ENCODE measurements at regions not wholly inside any gene's neighbourhood (a gene's known extent, or its start where the extent isn't known, plus 50 kb on each side); places are given as distances from the start of the nearest gene placed in this dataset.

DNA sequence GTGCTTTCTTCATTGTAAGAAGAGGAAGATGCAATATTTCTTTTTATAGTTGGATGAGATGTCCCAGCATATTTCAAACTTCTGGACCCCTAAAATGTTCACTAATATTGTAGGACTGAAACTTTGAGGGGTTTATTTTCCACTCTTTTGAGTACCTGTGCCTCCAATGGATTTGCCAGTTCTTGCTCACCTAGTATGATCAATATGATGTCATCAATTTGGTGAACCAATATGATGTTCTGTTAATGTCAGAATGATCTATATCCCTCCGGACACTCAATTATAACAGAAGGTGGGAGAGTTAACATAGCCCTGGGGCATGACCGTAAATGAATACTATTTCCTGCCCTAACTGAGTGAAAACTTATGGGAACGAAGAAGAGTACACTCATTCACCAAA, 178.3 kb downstream of the CBLN1 start:
- ATAC-seq (replicated peaks) = no peak
- no peaks in the 10 kb centered on the region for H3K27me3 Mint-ChIP-seq
- peaks cover 12% of the 10 kb centered on the region for H3K9me3 Mint-ChIP-seq
- H3K4me3 Mint-ChIP-seq = no peak overlapping the region
- H3K36me3 Mint-ChIP-seq (ENCODE audit: low read depth) = no peaks in the 10 kb centered on the region
- no peaks in the 10 kb centered on the region for H3K4me1 Mint-ChIP-seq
- no peak overlapping the region for H3K27ac Mint-ChIP-seq

DNA sequence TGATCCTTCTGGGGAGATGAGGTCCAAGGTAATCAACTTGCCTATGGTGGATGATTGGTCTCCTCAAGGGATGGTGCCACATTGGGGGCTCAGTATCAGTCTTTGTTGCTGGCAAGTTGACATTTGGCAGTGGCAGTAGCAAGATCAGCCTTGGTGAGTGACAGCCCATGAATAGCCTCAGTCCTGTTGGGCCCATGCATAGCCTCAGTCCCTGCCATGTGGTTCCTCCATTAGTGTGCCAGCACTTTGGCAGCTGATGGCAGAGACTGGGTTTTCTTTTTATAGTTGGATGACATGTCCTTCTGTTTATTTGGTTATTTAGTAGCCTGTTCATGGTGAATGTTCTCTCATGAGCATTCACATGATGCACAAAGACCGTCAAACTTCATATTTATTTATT, 179.6 kb downstream of the CBLN1 start:
- Mint-ChIP-seq H3K9me3 (peaks cover 13% of the 10 kb centered on the region), H3K27ac (no peak overlapping the region), H3K27me3 (no peaks in the 10 kb centered on the region), H3K4me1 (no peaks in the 10 kb centered on the region), H3K36me3 (ENCODE audit: low read depth) (no peaks in the 10 kb centered on the region), H3K4me3 (no peak overlapping the region)
- no peak for ATAC-seq (replicated peaks)

DNA sequence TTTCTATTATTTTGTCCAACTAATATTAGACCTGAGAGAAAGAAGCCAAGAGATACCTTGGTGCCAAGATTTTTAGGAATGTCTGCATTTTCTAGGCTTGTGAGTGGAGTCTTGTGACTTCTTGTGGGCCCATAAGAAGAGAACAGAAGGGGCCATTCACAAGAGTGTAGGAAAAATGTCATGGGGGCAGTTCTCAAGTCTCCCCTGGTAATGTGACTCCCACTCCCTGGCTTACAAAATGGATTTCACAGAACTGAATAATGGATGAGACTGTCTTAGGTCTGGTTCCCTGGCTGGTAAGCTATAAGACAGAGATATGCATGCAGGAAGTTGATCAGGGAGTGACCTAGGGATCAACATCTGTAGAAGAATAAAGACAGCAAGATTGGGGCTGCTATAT, 181.3 kb downstream of the CBLN1 start:
- H3K27ac Mint-ChIP-seq = no peak overlapping the region
- H3K4me1 Mint-ChIP-seq = no peaks in the 10 kb centered on the region
- H3K27me3 Mint-ChIP-seq = no peaks in the 10 kb centered on the region
- no peak overlapping the region for H3K4me3 Mint-ChIP-seq
- H3K9me3 Mint-ChIP-seq = peaks cover 16% of the 10 kb centered on the region
- no peaks in the 10 kb centered on the region for H3K36me3 Mint-ChIP-seq (ENCODE audit: low read depth)
- no peak for ATAC-seq (replicated peaks)

GRCh38 chr16:49097964-49098363, 183.7 kb downstream of the CBLN1 start:
- H3K9me3 Mint-ChIP-seq = peaks cover 14% of the 10 kb centered on the region
- no peak overlapping the region for H3K27ac Mint-ChIP-seq
- H3K27me3 Mint-ChIP-seq = no peaks in the 10 kb centered on the region
- no peak for ATAC-seq (replicated peaks)
- H3K4me1 Mint-ChIP-seq = no peaks in the 10 kb centered on the region
- no peaks in the 10 kb centered on the region for H3K36me3 Mint-ChIP-seq (ENCODE audit: low read depth)
- no peak overlapping the region for H3K4me3 Mint-ChIP-seq

DNA sequence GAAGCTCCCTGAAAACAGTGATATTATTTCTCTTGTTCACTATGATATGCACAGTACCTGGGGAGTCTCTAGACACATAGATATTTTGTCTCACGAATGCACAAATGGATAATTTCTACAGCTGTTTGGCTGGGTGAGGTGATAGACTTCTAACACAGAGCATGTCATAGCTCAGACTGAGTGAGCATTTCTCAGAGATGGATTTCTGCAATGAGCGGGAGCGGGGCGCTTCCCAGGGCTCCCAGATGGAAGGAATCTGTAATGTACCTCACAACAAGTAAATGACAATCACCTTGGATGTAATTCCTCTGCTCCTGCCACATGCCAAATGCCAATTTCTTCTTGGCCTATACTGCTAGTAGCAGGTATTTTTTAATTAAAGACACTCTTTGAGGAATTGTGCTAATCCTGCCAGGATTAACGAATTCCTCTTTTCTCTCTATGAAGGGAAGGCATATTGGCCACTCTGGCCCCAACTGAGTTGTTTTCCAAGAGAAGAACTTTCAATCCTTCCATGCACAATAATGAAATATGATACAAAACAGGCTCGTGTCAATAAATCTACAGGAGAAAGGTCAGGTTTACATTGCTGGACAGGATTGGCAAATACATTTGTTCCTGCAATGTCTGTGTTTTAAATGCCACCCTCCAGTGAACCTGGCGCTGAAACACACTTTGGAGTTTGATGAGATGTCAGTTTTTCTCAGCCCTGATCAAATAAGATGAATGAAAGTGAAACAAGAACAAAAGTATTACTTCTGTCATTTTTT, 185.3 kb downstream of the CBLN1 start:
- H3K4me1 Mint-ChIP-seq = no peaks in the 10 kb centered on the region

GRCh38 chr16:49095539-49095938, 186.1 kb downstream of the CBLN1 start:
- Mint-ChIP-seq H3K4me1 (no peaks in the 10 kb centered on the region), H3K27me3 (no peaks in the 10 kb centered on the region), H3K36me3 (ENCODE audit: low read depth) (no peaks in the 10 kb centered on the region), H3K27ac (no peak overlapping the region), H3K4me3 (no peak overlapping the region), H3K9me3 (peaks cover 14% of the 10 kb centered on the region)
- no peak for ATAC-seq (replicated peaks)

More for the DNA sequence above, 185.3 kb downstream of the CBLN1 start:
- H3K36me3 Mint-ChIP-seq (ENCODE audit: low read depth) = no peaks in the 10 kb centered on the region
- H3K4me3 Mint-ChIP-seq = no peak overlapping the region
- H3K27me3 Mint-ChIP-seq = no peaks in the 10 kb centered on the region
- ATAC-seq (replicated peaks) = no peak
- H3K9me3 Mint-ChIP-seq = peaks cover 9% of the 10 kb centered on the region
- no peak overlapping the region for H3K27ac Mint-ChIP-seq

DNA sequence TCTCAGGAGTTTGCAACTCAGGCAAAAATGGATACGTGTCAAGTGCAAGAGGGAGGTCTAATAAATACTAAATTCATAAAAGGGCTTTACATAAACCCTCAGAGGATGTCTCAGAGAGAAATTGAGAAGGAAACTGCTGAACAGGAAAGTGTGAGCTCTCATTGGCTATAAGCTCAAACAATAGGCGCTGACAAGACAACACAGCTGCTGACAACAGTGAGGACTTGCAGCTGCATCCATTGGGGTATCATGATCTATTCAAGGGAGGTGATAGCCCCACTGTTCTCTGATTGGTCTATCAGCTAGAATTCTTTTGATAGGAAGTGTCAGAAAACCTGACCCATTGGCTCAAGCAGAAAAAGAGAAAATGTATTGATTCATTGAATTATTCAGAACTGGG, 187.2 kb downstream of the CBLN1 start:
- peaks cover 14% of the 10 kb centered on the region for H3K9me3 Mint-ChIP-seq
- H3K36me3 Mint-ChIP-seq (ENCODE audit: low read depth) = no peaks in the 10 kb centered on the region
- H3K27ac Mint-ChIP-seq = no peak overlapping the region
- H3K4me1 Mint-ChIP-seq = no peaks in the 10 kb centered on the region
- H3K27me3 Mint-ChIP-seq = no peaks in the 10 kb centered on the region
- no peak for ATAC-seq (replicated peaks)
- no peak overlapping the region for H3K4me3 Mint-ChIP-seq

GRCh38 chr16:49093939-49094338, 187.7 kb downstream of the CBLN1 start:
- no peaks in the 10 kb centered on the region for H3K27me3 Mint-ChIP-seq
- no peak for ATAC-seq (replicated peaks)
- H3K4me1 Mint-ChIP-seq = no peaks in the 10 kb centered on the region
- no peak overlapping the region for H3K27ac Mint-ChIP-seq
- H3K36me3 Mint-ChIP-seq (ENCODE audit: low read depth) = no peaks in the 10 kb centered on the region
- H3K4me3 Mint-ChIP-seq = no peak overlapping the region
- H3K9me3 Mint-ChIP-seq = peaks cover 14% of the 10 kb centered on the region

DNA sequence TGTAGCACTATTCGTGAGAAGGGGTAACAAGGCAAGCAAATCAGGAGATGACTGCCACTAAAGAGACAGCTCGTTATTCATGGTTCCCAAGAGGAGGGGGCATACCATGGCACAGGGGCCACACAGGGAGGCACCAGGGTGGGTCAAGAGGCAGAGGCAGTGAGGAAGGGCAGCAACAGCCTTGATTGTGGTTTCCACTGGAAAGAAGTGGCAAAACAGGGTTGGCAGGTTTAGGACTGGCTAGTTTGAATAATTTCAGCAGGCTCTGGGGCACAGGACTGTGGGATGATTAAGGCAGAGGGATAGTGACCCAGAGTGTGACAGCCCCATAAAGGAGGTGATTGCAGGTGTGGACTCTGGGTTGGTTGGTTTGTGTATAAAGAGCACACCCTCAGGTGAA, 188.9 kb downstream of the CBLN1 start:
- H3K9me3 Mint-ChIP-seq = peaks cover 11% of the 10 kb centered on the region
- H3K36me3 Mint-ChIP-seq (ENCODE audit: low read depth) = no peaks in the 10 kb centered on the region
- H3K27ac Mint-ChIP-seq = no peak overlapping the region
- ATAC-seq (replicated peaks) = no peak
- H3K4me1 Mint-ChIP-seq = no peaks in the 10 kb centered on the region
- no peaks in the 10 kb centered on the region for H3K27me3 Mint-ChIP-seq
- H3K4me3 Mint-ChIP-seq = no peak overlapping the region

- Mint-ChIP-seq H3K36me3 (ENCODE audit: low read depth) (no peaks in the 10 kb centered on the region), H3K27ac (no peak overlapping the region), H3K4me1 (no peaks in the 10 kb centered on the region), H3K27me3 (no peaks in the 10 kb centered on the region), H3K4me3 (no peak overlapping the region), H3K9me3 (peaks cover 17% of the 10 kb centered on the region)
- no peak for ATAC-seq (replicated peaks)
Observed at GRCh38 chr16:49089533-49089932, 192.1 kb downstream of the CBLN1 start.

DNA sequence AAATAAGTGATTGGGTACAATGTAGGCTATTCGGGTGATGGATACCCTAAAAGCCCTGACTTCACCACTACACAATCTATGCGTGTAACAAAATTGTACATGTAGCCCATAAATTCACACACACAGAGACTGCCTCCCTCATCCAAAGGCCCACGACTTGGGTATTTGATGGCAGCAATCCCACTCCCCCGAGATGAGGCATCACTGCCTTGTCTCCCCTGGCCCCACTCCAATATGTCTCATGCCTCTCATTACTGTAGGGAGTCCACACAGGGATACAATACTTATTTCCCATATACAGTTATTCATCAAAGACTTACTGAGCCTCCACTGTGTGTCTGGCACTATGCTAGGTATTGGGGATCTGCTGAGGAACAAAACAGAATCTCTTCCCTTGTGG, 192.6 kb downstream of the CBLN1 start:
- Mint-ChIP-seq H3K4me3 (no peak overlapping the region), H3K27ac (no peak overlapping the region), H3K27me3 (no peaks in the 10 kb centered on the region), H3K9me3 (peaks cover 22% of the 10 kb centered on the region), H3K36me3 (ENCODE audit: low read depth) (no peaks in the 10 kb centered on the region), H3K4me1 (no peaks in the 10 kb centered on the region)
- ATAC-seq (replicated peaks) = no peak

DNA sequence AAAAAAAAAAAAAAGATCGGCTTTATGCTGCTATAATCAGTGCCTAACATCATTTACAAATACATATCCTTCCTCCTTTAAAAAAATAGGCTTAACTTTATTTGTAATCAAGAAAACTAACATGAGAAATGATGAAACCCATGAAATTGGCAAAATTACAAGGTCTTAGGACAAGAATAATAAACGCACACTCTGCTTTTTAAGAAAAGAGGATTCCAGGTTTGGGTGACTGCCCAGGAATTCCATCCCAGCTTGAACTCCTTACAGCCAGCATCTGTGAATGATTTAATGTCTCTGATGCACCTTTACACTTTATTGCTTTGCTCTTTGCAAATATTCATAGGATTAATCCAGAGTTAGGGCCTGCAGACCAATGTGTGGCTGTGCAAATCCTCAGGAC, 196.0 kb downstream of the CBLN1 start:
- no peaks in the 10 kb centered on the region for H3K27me3 Mint-ChIP-seq
- no peaks in the 10 kb centered on the region for H3K36me3 Mint-ChIP-seq (ENCODE audit: low read depth)
- no peak overlapping the region for H3K27ac Mint-ChIP-seq
- ATAC-seq (replicated peaks) = no peak
- no peak overlapping the region for H3K4me3 Mint-ChIP-seq
- H3K9me3 Mint-ChIP-seq = peaks cover 27% of the 10 kb centered on the region
- H3K4me1 Mint-ChIP-seq = no peaks in the 10 kb centered on the region

DNA sequence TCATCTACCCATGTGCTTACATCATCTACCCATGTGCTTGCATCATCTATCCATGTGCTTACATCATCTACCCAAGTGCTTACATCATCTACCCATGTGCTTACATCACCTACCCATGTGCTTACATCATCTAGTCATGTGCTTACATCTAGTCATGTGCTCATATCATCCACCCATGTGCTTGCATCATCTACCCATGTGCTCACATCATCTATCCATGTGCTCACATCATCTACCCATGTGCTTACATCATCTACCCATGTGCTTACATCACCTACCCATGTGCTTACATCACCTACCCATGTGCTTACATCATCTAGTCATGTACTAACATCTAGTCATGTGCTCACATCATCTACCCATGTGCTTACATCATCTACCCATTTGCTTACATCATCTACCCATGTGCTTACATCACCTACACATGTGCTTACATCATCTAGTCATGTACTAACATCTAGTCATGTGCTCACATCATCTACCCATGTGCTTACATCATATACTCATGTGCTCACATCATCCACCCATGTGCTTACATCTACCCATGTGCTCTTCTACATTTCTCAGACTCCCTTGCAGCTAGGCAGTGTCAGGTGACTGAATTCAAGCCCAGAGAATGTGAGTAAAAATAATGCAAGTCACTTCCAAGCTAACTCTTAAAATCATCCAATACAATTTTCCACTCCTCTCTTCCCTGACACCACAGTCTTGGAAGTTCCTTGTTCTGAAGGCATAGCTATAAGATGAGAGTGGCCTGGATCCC, 196.8 kb downstream of the CBLN1 start:
- Mint-ChIP-seq H3K27me3 (no peaks in the 10 kb centered on the region), H3K36me3 (ENCODE audit: low read depth) (no peaks in the 10 kb centered on the region), H3K9me3 (peaks cover 31% of the 10 kb centered on the region), H3K27ac (no peak overlapping the region), H3K4me1 (no peaks in the 10 kb centered on the region), H3K4me3 (no peak overlapping the region)
- ATAC-seq (replicated peaks) = no peak

GRCh38 chr16:49081554-49081953, 200.1 kb downstream of the CBLN1 start:
- no peak overlapping the region for H3K27ac Mint-ChIP-seq
- peaks cover 36% of the 10 kb centered on the region for H3K9me3 Mint-ChIP-seq
- H3K27me3 Mint-ChIP-seq = no peaks in the 10 kb centered on the region
- H3K4me3 Mint-ChIP-seq = no peak overlapping the region
- H3K4me1 Mint-ChIP-seq = no peaks in the 10 kb centered on the region
- H3K36me3 Mint-ChIP-seq (ENCODE audit: low read depth) = no peaks in the 10 kb centered on the region
- no peak for ATAC-seq (replicated peaks)

DNA sequence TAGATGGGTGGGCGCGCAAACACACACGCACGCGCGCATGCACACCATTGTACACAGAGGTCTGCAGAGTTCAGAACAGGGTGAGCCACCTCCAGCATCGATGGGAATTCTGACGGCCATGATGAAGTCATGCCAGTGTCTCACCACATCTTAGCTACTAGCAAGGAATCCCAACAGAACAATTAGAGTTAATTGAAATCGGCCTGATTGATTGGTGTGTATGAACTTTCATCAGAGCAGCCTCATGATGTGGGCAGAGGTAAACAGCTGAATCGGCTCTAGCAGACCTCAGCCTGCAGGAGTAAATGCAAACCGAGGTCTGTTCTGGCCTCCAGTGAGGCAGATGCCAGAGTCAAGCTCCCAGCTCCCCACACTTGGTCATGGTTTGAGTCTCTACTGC, 200.6 kb downstream of the CBLN1 start:
- H3K9me3 Mint-ChIP-seq = peaks cover 36% of the 10 kb centered on the region
- no peak overlapping the region for H3K27ac Mint-ChIP-seq
- H3K27me3 Mint-ChIP-seq = no peaks in the 10 kb centered on the region
- H3K4me1 Mint-ChIP-seq = no peaks in the 10 kb centered on the region
- ATAC-seq (replicated peaks) = no peak
- no peaks in the 10 kb centered on the region for H3K36me3 Mint-ChIP-seq (ENCODE audit: low read depth)
- H3K4me3 Mint-ChIP-seq = no peak overlapping the region
